ENCODE measurements at regions not wholly inside any gene's neighbourhood (a gene's known extent, or its start where the extent isn't known, plus 50 kb on each side); places are given as distances from the start of the nearest gene placed in this dataset.

- Mint-ChIP-seq H3K36me3 (no peaks in the 10 kb centered on the region), H3K27ac (no peak overlapping the region), H3K9me3 (no peaks in the 10 kb centered on the region), H3K4me1 (peaks cover 6% of the 10 kb centered on the region in 2 donors), H3K4me3 (no peak overlapping the region), H3K27me3 (ENCODE audit: low read depth in 2 of 2) (peaks cover 0 to 12% of the 10 kb centered on the region in 2 donors)
- ATAC-seq (no peak), DNase-seq (no peak)
- Histone ChIP-seq H3K4me3 (ENCODE audit: low read length) (no peak overlapping the region), H3K27ac (ENCODE audit: low read length) (no peak overlapping the region), H3K27me3 (ENCODE audit: control insufficient read depth, insufficient read depth, low read length) (no peaks in the 10 kb centered on the region), H3K4me1 (ENCODE audit: control insufficient read depth, insufficient read depth, low read length) (peaks cover 3% of the 10 kb centered on the region), H3K9me3 (ENCODE audit: control insufficient read depth, insufficient read depth, low read length) (no peaks in the 10 kb centered on the region), H3K36me3 (ENCODE audit: control insufficient read depth, insufficient read depth, low read length) (no peaks in the 10 kb centered on the region)
- intact Hi-C loops (cut with micrococcal nuclease), result no loop called here
- 79% methylated on average over 12 of the region's 12 CpGs for WGBS (ENCODE audit: insufficient coverage)
- TF ChIP-seq CTCF (IDR thresholded peaks at IDR 0.05), result no peak
Observed at GRCh38 chr6:2450546-2450945, 205.1 kb upstream of the GMDS start.

GRCh38 chr6:2449572-2449940 is 204.2 kb upstream of the GMDS start:
- intact Hi-C loops (cut with micrococcal nuclease), result loop anchor here (5.0 kb wide), 1 partner anchor 852 kb away; no protein-coding TSS in a partner anchor
- Histone ChIP-seq H3K4me1 (ENCODE audit: control insufficient read depth, insufficient read depth, low read length) (peaks cover 3% of the 10 kb centered on the region), H3K9me3 (ENCODE audit: control insufficient read depth, insufficient read depth, low read length) (no peaks in the 10 kb centered on the region), H3K36me3 (ENCODE audit: control insufficient read depth, insufficient read depth, low read length) (no peaks in the 10 kb centered on the region), H3K27ac (ENCODE audit: low read length) (no peak overlapping the region), H3K27me3 (ENCODE audit: control insufficient read depth, insufficient read depth, low read length) (no peaks in the 10 kb centered on the region), H3K4me3 (ENCODE audit: low read length) (no peak overlapping the region)
- H3K36me3 Mint-ChIP-seq, result no peaks in the 10 kb centered on the region
- DNase-seq (no peak), ATAC-seq (no peak)
- no peak for TF ChIP-seq CTCF (IDR thresholded peaks at IDR 0.05)
- no peak overlapping the region for H3K4me3 Mint-ChIP-seq
- peaks cover 0 to 12% of the 10 kb centered on the region in 2 donors for H3K27me3 Mint-ChIP-seq (ENCODE audit: low read depth in 2 of 2)
- H3K9me3 Mint-ChIP-seq, result no peaks in the 10 kb centered on the region
- WGBS (ENCODE audit: insufficient coverage), result 88% methylated on average over 2 of the region's 2 CpGs
- H3K4me1 Mint-ChIP-seq, result peaks cover 6% of the 10 kb centered on the region in 2 donors
- no peak overlapping the region for H3K27ac Mint-ChIP-seq

GRCh38 chr6:2448826-2449571 is 203.6 kb upstream of the GMDS start:
- Histone ChIP-seq H3K4me3 (ENCODE audit: low read length) (no peak overlapping the region), H3K9me3 (ENCODE audit: control insufficient read depth, insufficient read depth, low read length) (no peaks in the 10 kb centered on the region), H3K4me1 (ENCODE audit: control insufficient read depth, insufficient read depth, low read length) (peaks cover 3% of the 10 kb centered on the region), H3K27me3 (ENCODE audit: control insufficient read depth, insufficient read depth, low read length) (no peaks in the 10 kb centered on the region), H3K36me3 (ENCODE audit: control insufficient read depth, insufficient read depth, low read length) (no peaks in the 10 kb centered on the region), H3K27ac (ENCODE audit: low read length) (no peak overlapping the region)
- peak overlapping the region; percentile 43 for H3K4me3 Mint-ChIP-seq
- intact Hi-C loops (cut with micrococcal nuclease), result loop anchor here (5.0 kb wide), 1 partner anchor 852 kb away; no protein-coding TSS in a partner anchor
- 40% methylated on average over 19 of the region's 22 CpGs for WGBS (ENCODE audit: insufficient coverage)
- H3K36me3 Mint-ChIP-seq, result no peaks in the 10 kb centered on the region
- H3K27ac Mint-ChIP-seq, result peak overlapping the region in 1 of 2 donors; percentile 68
- peaks cover 6% of the 10 kb centered on the region in 2 donors for H3K4me1 Mint-ChIP-seq
- TF ChIP-seq CTCF (IDR thresholded peaks at IDR 0.05), result peak; percentile 59
- peak; percentile 53 to 63 (median 55) for ATAC-seq
- H3K27me3 Mint-ChIP-seq (ENCODE audit: low read depth in 2 of 2), result peaks cover 0 to 12% of the 10 kb centered on the region in 2 donors
- peak in 1 of 2 donors; percentile 51 for DNase-seq
- no peaks in the 10 kb centered on the region for H3K9me3 Mint-ChIP-seq

All from natural killer cell (primary cell).